GM23338 (cell line): ENCODE measurements at regions not wholly inside any gene's neighbourhood (a gene's known extent, or its start where the extent isn't known, plus 50 kb on each side); places are given as distances from the start of the nearest gene placed in this dataset.

ENCODE experiments used
- ATAC-seq: fragments of 200-7000 bp; cut with Tn5 transposase; 3 replicates; pipeline ENCODE4 v1.9.1; 2020
- DNase-seq: peaks from one replicate; pipeline ENCODE4 v3.0.0-alpha.2; 2015; ENCODE audit warnings: low spot score
- H2AFZ ChIP-seq: fragments of 200-600 bp; sonication (generic); 2 replicates; pipeline ENCODE4 v1.8.0; 2016; ENCODE audit warnings: antibody characterized with exemption, mild to moderate bottlenecking, moderate library complexity
- H3F3A ChIP-seq: fragments of 200-600 bp; sonication (generic); replicated peaks from 2 replicates; pipeline ENCODE4 v1.8.0; 2017; ENCODE audit warnings: antibody characterized with exemption, mixed run types, low read depth
- H3K27ac ChIP-seq: fragments of 200-600 bp; sonication (generic); 2 replicates; pipeline ENCODE4 v1.6.1; 2016; ENCODE audit warnings: low read depth
- H3K27me3 ChIP-seq: fragments of 200-600 bp; sonication (generic); 2 replicates; pipeline ENCODE4 v1.8.0; 2016; ENCODE audit warnings: mild to moderate bottlenecking, mixed run types, moderate library complexity; ENCODE audit not compliant: insufficient read depth
- H3K36me3 ChIP-seq: fragments of 200-600 bp; sonication (generic); 2 replicates; pipeline ENCODE4 v1.8.0; 2016; ENCODE audit warnings: mild to moderate bottlenecking; ENCODE audit not compliant: insufficient read depth
- H3K4me1 ChIP-seq: fragments of 200-600 bp; sonication (generic); 2 replicates; pipeline ENCODE4 v1.8.0; 2016; ENCODE audit warnings: mild to moderate bottlenecking, moderate library complexity; ENCODE audit not compliant: insufficient read depth
- H3K4me2 ChIP-seq: fragments of 200-600 bp; sonication (generic); 2 replicates; pipeline ENCODE4 v1.7.1; 2017; ENCODE audit warnings: mixed run types
- H3K4me3 ChIP-seq: fragments of 200-600 bp; sonication (generic); 2 replicates; pipeline ENCODE4 v1.6.1; 2016; ENCODE audit warnings: mixed run types
- H3K79me2 ChIP-seq: fragments of 200-600 bp; sonication (generic); replicated peaks from 2 replicates; pipeline ENCODE4 v1.8.0; 2017; ENCODE audit warnings: mild to moderate bottlenecking; ENCODE audit not compliant: insufficient read depth
- H3K9me2 ChIP-seq: fragments of 200-600 bp; sonication (generic); 2 replicates; pipeline ENCODE4 v1.8.0; 2017; ENCODE audit not compliant: insufficient read depth
- H4K20me1 ChIP-seq: fragments of 200-600 bp; sonication (generic); replicated peaks from 2 replicates; pipeline ENCODE4 v1.8.0; 2017; ENCODE audit warnings: mild to moderate bottlenecking; ENCODE audit not compliant: insufficient read depth
- H3K27ac Mint-ChIP-seq: 2 replicates; pipeline ENCODE4 v1.8.0; 2020; ENCODE audit warnings: inconsistent platforms, mild to moderate bottlenecking, moderate library complexity, mixed read lengths
- H3K27me3 Mint-ChIP-seq: 3 replicates; pipeline ENCODE4 v1.8.0; 2022; ENCODE audit warnings: low read depth, mild to moderate bottlenecking, moderate library complexity, mixed read lengths, inconsistent platforms; ENCODE audit not compliant: insufficient read depth, poor library complexity
- H3K36me3 Mint-ChIP-seq: 3 replicates; pipeline ENCODE4 v1.8.0; 2021; ENCODE audit warnings: low read depth, mild to moderate bottlenecking, inconsistent platforms, moderate library complexity, mixed read lengths
- H3K4me1 Mint-ChIP-seq: 3 replicates; pipeline ENCODE4 v1.8.0; 2020; ENCODE audit warnings: mild to moderate bottlenecking, inconsistent platforms, mixed read lengths
- H3K4me3 Mint-ChIP-seq: 3 replicates; pipeline ENCODE4 v1.8.0; 2021; ENCODE audit warnings: moderate library complexity, mild to moderate bottlenecking, inconsistent platforms, mixed read lengths
- H3K9me3 Mint-ChIP-seq: 3 replicates; pipeline ENCODE4 v1.8.0; 2020; ENCODE audit warnings: moderate library complexity, mild to moderate bottlenecking, inconsistent platforms, mixed read lengths
- CREB1 ChIP-seq: fragments of 250-450 bp; sonication (Bioruptor Pico); IDR thresholded peaks from 2 replicates; pipeline ENCODE4 v1.5.0; 2020; ENCODE audit warnings: low read depth, mild to moderate bottlenecking, moderate library complexity
- CTCF ChIP-seq, 2 experiments: fragments of 200-600 bp in 1 of 2; sonication (generic) in 1 of 2; conservative IDR thresholded peaks; 2 replicates each; pipeline versions ENCODE4 v1.5.1 to v1.6.1; 2016 to 2017; ENCODE audit warnings: antibody characterized with exemption in 2 of 2, low read depth in 2 of 2, mild to moderate bottlenecking in 2 of 2, moderate library complexity in 1 of 2
- ETS1 ChIP-seq: IDR thresholded peaks from 2 replicates; pipeline ENCODE4 v1.6.1; 2016; ENCODE audit warnings: antibody characterized with exemption
- EZH2 ChIP-seq: fragments of 200-600 bp; sonication (generic); IDR thresholded peaks from one replicate; pipeline ENCODE4 v1.8.0; 2017; ENCODE audit warnings: antibody characterized with exemption, mild to moderate bottlenecking, low read depth; ENCODE audit not compliant: unreplicated experiment
- EZH2phosphoT487 ChIP-seq: fragments of 200-600 bp; sonication (generic); IDR thresholded peaks from one replicate; pipeline ENCODE4 v1.8.1; 2018; ENCODE audit warnings: antibody characterized with exemption; ENCODE audit not compliant: unreplicated experiment
- JUNB ChIP-seq: IDR thresholded peaks from one replicate; pipeline ENCODE4 v1.6.1; 2016; ENCODE audit warnings: antibody characterized with exemption; ENCODE audit not compliant: unreplicated experiment
- POLR2AphosphoS5 ChIP-seq: IDR thresholded peaks from 2 replicates; pipeline ENCODE4 v1.6.1; 2016; ENCODE audit warnings: antibody characterized with exemption, low read depth
- REST ChIP-seq: IDR thresholded peaks from one replicate; pipeline ENCODE4 v1.6.1; 2018; ENCODE audit warnings: antibody characterized with exemption; ENCODE audit not compliant: unreplicated experiment
- STAT1 ChIP-seq: IDR thresholded peaks from one replicate; pipeline ENCODE4 v1.6.1; 2016; ENCODE audit warnings: antibody characterized with exemption; ENCODE audit not compliant: unreplicated experiment
- ZNF114 ChIP-seq: fragments of 250-450 bp; sonication (Bioruptor Pico); IDR thresholded peaks from 2 replicates; pipeline ENCODE4 v1.5.0; 2020; ENCODE audit warnings: mild to moderate bottlenecking, moderate library complexity
- ZNF462 ChIP-seq: fragments of 250-450 bp; sonication (Bioruptor Pico); IDR thresholded peaks from 2 replicates; pipeline ENCODE4 v1.5.0; 2020; ENCODE audit warnings: mild to moderate bottlenecking, moderate library complexity

- ATAC-seq (no peak), DNase-seq (no peak)
- TF ChIP-seq ZNF114 = no peak
- no peak for TF ChIP-seq STAT1
- no peak for TF ChIP-seq REST
- no peak for TF ChIP-seq EZH2phosphoT487
- no peak for TF ChIP-seq ETS1
- TF ChIP-seq CREB1 (CRISPR knock-in tag) = no peak
- no peak for TF ChIP-seq CTCF (conservative IDR thresholded peaks at IDR 0.05; ENCODE audit: low read depth in 2 of 2)
- TF ChIP-seq ZNF462 (CRISPR knock-in tag) = no peak
- TF ChIP-seq POLR2AphosphoS5 = no peak
- TF ChIP-seq JUNB = no peak
- no peak for TF ChIP-seq EZH2
- H3K27ac Mint-ChIP-seq = no peak overlapping the region
- H3K4me1 ChIP-seq = 0 out of 2 replicates have a peak, but pooled peaks cover 3% of the 10 kb centered on the region
- peaks cover 1% of the 10 kb centered on the region for H3K4me1 Mint-ChIP-seq
- H3K36me3 ChIP-seq = no peaks in the 10 kb centered on the region
- H3F3A ChIP-seq = no peaks in the 10 kb centered on the region
- H3K27ac ChIP-seq = no peak overlapping the region
- no peak overlapping the region for H3K4me3 ChIP-seq
- H3K79me2 ChIP-seq = no peaks in the 10 kb centered on the region
- H3K4me3 Mint-ChIP-seq = no peak overlapping the region
- no peak overlapping the region for H2AFZ ChIP-seq
- H3K9me3 Mint-ChIP-seq = peaks cover 9% of the 10 kb centered on the region
- H3K9me2 ChIP-seq = no peaks in the 10 kb centered on the region; the same call in 1 of the 2 replicates
- peaks cover 7% of the 10 kb centered on the region for H3K27me3 Mint-ChIP-seq
- no peak overlapping the region for H3K4me2 ChIP-seq
- no peaks in the 10 kb centered on the region for H3K36me3 Mint-ChIP-seq
- no peaks in the 10 kb centered on the region for H4K20me1 ChIP-seq
- no peaks in the 10 kb centered on the region for H3K27me3 ChIP-seq
These were observed 92.5 kb upstream of the CD82 start for GRCh38 chr11:44472916-44473315.
